Esophagus squamous epithelium (tissue), 4 donors: ENCODE measurements at regions not wholly inside any gene's neighbourhood (a gene's known extent, or its start where the extent isn't known, plus 50 kb on each side); places are given as distances from the start of the nearest gene placed in this dataset.

Experiments used
- CTCF ChIP-seq, 6 experiments: fragments of 450-650 bp in 4 of 6; fragments of 200-600 bp in 2 of 6; sonication (generic) in 2 of 6; IDR thresholded peaks; one replicate each; pipeline ENCODE4 v1.5.1; 2016 to 2019; ENCODE audit warnings: antibody characterized with exemption in 6 of 6, mild to moderate bottlenecking in 4 of 6, moderate library complexity in 4 of 6
- POLR2A ChIP-seq, 4 donors: fragments of 450-650 bp; IDR thresholded peaks; one replicate each; pipeline ENCODE4 v1.6.1; 2017; ENCODE audit warnings: antibody characterized with exemption in 4 of 4, mild to moderate bottlenecking in 4 of 4, moderate library complexity in 3 of 4

GRCh38 chr6:100296810-100297544 is 167.7 kb downstream of the SIM1 start:
- TF ChIP-seq CTCF (IDR thresholded peaks at IDR 0.05) (no peak), POLR2A (IDR thresholded peaks at IDR 0.05) (no peak)
